ENCODE measurements at regions not wholly inside any gene's neighbourhood (a gene's known extent, or its start where the extent isn't known, plus 50 kb on each side); places are given as distances from the start of the nearest gene placed in this dataset.

DNA sequence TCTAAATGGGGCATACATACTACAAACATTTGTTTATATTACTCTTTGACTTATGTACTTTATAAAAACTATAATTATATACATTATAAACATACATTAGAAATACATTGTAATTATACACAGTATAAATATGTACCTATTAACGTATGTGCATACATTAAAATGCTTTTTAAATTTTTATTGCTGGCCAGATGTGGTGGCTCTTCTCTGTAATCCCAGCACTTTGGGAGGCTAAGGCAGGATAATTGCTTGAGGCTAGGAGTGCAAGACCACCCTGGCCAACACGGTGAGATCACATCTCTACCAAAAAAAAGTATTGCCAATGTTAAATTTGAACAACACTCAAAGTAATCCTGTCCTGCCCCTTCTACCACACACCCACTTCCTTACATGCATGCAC is 1037.0 kb downstream of the GRM8 start:
- TF ChIP-seq, protein P1, sequence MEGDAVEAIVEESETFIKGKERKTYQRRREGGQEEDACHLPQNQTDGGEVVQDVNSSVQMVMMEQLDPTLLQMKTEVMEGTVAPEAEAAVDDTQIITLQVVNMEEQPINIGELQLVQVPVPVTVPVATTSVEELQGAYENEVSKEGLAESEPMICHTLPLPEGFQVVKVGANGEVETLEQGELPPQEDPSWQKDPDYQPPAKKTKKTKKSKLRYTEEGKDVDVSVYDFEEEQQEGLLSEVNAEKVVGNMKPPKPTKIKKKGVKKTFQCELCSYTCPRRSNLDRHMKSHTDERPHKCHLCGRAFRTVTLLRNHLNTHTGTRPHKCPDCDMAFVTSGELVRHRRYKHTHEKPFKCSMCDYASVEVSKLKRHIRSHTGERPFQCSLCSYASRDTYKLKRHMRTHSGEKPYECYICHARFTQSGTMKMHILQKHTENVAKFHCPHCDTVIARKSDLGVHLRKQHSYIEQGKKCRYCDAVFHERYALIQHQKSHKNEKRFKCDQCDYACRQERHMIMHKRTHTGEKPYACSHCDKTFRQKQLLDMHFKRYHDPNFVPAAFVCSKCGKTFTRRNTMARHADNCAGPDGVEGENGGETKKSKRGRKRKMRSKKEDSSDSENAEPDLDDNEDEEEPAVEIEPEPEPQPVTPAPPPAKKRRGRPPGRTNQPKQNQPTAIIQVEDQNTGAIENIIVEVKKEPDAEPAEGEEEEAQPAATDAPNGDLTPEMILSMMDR (IDR thresholded peaks at IDR 0.05 in 8 of 11, conservative IDR thresholded peaks at IDR 0.05 in 3 of 11) = no peak
- TF ChIP-seq POLR2AphosphoS5 (IDR thresholded peaks at IDR 0.05) = no peak
- TF ChIP-seq POLR2A (IDR thresholded peaks at IDR 0.05) = no peak

Data from spleen (tissue), 7 donors.